ENCODE measurements at regions not wholly inside any gene's neighbourhood (a gene's known extent, or its start where the extent isn't known, plus 50 kb on each side); places are given as distances from the start of the nearest gene placed in this dataset.

DNA sequence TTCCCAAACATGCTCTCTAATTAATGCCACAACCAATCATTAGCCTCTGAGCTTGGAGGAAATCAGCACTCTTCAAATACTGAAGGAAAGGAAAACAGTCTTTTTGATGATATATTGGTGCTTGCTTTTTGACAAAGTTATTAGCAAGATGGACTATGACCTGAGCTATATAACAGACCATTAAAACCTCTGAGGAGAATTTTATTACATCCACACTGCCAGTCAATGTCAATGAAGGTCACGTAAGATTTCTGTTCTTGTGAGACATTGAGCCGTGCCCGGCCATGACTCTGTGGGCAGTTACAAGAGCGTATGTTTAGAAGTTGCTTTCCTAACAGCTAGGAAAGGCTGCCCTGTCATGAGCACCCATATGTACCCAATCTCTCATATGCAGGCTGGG is 659.0 kb downstream of the UTRN start:
- TF ChIP-seq, protein P1, sequence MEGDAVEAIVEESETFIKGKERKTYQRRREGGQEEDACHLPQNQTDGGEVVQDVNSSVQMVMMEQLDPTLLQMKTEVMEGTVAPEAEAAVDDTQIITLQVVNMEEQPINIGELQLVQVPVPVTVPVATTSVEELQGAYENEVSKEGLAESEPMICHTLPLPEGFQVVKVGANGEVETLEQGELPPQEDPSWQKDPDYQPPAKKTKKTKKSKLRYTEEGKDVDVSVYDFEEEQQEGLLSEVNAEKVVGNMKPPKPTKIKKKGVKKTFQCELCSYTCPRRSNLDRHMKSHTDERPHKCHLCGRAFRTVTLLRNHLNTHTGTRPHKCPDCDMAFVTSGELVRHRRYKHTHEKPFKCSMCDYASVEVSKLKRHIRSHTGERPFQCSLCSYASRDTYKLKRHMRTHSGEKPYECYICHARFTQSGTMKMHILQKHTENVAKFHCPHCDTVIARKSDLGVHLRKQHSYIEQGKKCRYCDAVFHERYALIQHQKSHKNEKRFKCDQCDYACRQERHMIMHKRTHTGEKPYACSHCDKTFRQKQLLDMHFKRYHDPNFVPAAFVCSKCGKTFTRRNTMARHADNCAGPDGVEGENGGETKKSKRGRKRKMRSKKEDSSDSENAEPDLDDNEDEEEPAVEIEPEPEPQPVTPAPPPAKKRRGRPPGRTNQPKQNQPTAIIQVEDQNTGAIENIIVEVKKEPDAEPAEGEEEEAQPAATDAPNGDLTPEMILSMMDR (IDR thresholded peaks at IDR 0.05), result no peak
- Mint-ChIP-seq H3K4me1 (ENCODE audit: low read depth) (peaks cover 22% of the 10 kb centered on the region), H3K9me3 (no peaks in the 10 kb centered on the region), H3K27me3 (ENCODE audit: insufficient read depth) (no peaks in the 10 kb centered on the region; the same call in 1 of the 2 replicates), H3K4me3 (no peak overlapping the region), H3K27ac (no peak overlapping the region), H3K36me3 (ENCODE audit: low read depth) (peaks cover 6% of the 10 kb centered on the region; the same call in 1 of the 2 replicates)
- no peak for DNase-seq

- Mint-ChIP-seq H3K4me1 (ENCODE audit: low read depth) (peaks cover 8% of the 10 kb centered on the region; the same call in 1 of the 2 replicates), H3K36me3 (ENCODE audit: low read depth) (peaks cover 6% of the 10 kb centered on the region; the same call in 1 of the 2 replicates), H3K4me3 (no peak overlapping the region), H3K27me3 (ENCODE audit: insufficient read depth) (no peaks in the 10 kb centered on the region; the same call in 1 of the 2 replicates), H3K27ac (no peak overlapping the region), H3K9me3 (no peaks in the 10 kb centered on the region)
- no peak for DNase-seq
- TF ChIP-seq, protein P1 (IDR thresholded peaks at IDR 0.05), result no peak
These were observed 662.4 kb downstream of the UTRN start for GRCh38 chr6:144947398-144947976.

- H3K27ac Mint-ChIP-seq, result no peak overlapping the region
- H3K27me3 Mint-ChIP-seq (ENCODE audit: insufficient read depth), result no peaks in the 10 kb centered on the region; the same call in 1 of the 2 replicates
- no peak for DNase-seq
- H3K4me1 Mint-ChIP-seq (ENCODE audit: low read depth), result peaks cover 42% of the 10 kb centered on the region
- TF ChIP-seq, protein P1 (IDR thresholded peaks at IDR 0.05), result 0 out of 2 replicates have a peak, but pooled peaks have one; percentile 18
- no peaks in the 10 kb centered on the region for H3K9me3 Mint-ChIP-seq
- H3K36me3 Mint-ChIP-seq (ENCODE audit: low read depth), result no peaks in the 10 kb centered on the region
- H3K4me3 Mint-ChIP-seq, result no peak overlapping the region
These were observed 666.7 kb downstream of the UTRN start for GRCh38 chr6:144951730-144952437.

DNA sequence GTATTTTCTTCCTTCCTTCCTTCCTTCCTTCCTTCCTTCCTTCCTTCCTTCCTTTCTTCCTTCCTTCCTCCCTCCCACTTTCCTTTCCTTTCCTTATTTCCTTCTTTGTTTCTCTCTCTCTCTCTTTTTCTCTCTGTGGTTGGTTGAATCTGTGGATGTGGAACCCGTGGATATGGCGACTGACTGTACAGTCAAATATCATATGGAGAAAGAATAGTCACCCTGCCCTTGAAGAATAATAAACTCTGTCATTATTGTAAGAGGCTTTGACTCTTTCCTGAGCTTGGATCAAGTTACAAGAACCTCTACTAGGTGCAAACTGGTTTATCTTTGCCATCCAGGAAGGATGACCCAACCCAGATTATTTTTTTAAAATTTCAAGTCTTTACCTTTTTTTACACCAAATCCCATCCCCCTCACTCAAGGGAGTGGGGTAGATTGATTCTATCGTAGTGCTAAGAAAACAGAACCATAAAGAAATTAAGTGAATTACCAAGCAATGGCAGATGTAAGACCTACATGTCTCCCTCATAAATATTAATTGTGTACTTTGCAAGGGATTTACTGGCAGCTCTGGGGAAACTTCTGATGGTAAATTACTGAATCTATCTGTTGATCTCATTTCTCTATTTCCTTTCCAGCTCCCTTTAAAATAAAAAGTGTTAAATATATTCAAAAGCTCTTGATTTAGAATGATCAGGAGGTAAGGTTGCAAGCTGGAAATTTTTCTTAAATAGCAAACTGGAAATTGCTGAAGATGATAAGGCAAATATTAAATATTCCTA is 667.5 kb downstream of the UTRN start:
- H3K4me3 Mint-ChIP-seq, result no peak overlapping the region
- no peak overlapping the region for H3K27ac Mint-ChIP-seq
- no peaks in the 10 kb centered on the region for H3K36me3 Mint-ChIP-seq (ENCODE audit: low read depth)
- no peaks in the 10 kb centered on the region for H3K9me3 Mint-ChIP-seq
- no peak for DNase-seq
- H3K27me3 Mint-ChIP-seq (ENCODE audit: insufficient read depth), result no peaks in the 10 kb centered on the region; the same call in 1 of the 2 replicates
- H3K4me1 Mint-ChIP-seq (ENCODE audit: low read depth), result peaks cover 43% of the 10 kb centered on the region
- TF ChIP-seq, protein P1 (IDR thresholded peaks at IDR 0.05), result no peak

DNA sequence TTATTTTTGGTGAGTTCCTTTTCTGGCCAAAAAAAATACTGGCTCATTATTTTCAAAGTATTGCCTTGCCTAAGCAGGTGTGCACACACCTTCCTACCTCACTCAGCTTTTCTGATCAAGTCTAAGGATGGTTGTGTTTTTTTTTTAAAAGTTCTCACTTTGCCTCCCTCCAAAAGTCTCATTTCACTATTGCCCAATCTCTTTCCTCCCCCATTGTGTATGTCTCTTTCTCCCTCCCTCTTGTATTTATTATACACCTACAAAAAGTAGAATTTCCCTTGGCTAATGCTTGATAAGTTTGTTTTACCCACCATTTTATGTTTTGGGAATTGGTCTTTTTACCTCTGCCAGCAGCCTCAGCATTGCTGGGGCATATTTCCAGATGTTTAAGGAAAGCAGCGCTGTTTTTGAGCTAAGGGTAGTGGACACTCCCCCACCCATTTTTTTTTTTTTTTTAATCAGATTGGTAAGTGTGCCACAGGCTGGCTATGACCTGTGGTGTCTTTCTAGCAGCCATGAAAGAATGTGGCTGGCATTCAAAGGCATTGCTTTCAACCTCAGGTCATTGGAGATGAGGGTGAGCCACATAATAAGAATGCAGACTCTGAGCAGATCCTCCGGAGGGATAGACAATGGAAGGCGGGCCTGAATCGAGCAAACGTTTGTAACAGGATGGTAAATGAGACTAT is 668.6 kb downstream of the UTRN start:
- Mint-ChIP-seq H3K27me3 (ENCODE audit: insufficient read depth) (no peaks in the 10 kb centered on the region; the same call in 1 of the 2 replicates), H3K4me1 (ENCODE audit: low read depth) (peaks cover 48% of the 10 kb centered on the region), H3K9me3 (no peaks in the 10 kb centered on the region), H3K36me3 (ENCODE audit: low read depth) (no peaks in the 10 kb centered on the region), H3K4me3 (peak overlapping the region; percentile 18), H3K27ac (peak overlapping the region; percentile 74)
- DNase-seq, result peak; percentile 77
- TF ChIP-seq, protein P1 (IDR thresholded peaks at IDR 0.05), result no peak

Measured in HFFc6 (cell line).